IMR-90 (cell line): ENCODE measurements at regions not wholly inside any gene's neighbourhood (a gene's known extent, or its start where the extent isn't known, plus 50 kb on each side); places are given as distances from the start of the nearest gene placed in this dataset.

Source experiments
- ATAC-seq: fragments of 200-7000 bp; cut with Tn5 transposase; 2 replicates; pipeline ENCODE4 v1.9.1; 2020; ENCODE audit warnings: low read depth, mild to moderate bottlenecking, moderate library complexity
- BruUV-seq: library from RNA; stranded (reverse); fragments of 400-500 nt; replicated peaks from 2 replicates; lab custom pipeline; 2021; lab: Mats Ljungman, UMichigan
- CTCF ChIA-PET: fragments of 300-600 bp; formaldehyde crosslinking; extraction: SDS; loops from one replicate; lab custom pipeline; 2021; ENCODE audit warnings: antibody characterized with exemption; lab: Yijun Ruan, JAX
- POLR2A ChIA-PET: fragments of 300-600 bp; sonication (Branson Sonifier 250); formaldehyde crosslinking; loops from one replicate; lab custom pipeline; 2022; ENCODE audit warnings: antibody characterized with exemption; ENCODE audit not compliant: unreplicated experiment; lab: Charles Lee
- DNase-seq: peaks from one replicate; pipeline ENCODE4 v3.0.0; 2013
- H2AFZ ChIP-seq: replicated peaks from 2 replicates; pipeline ENCODE3; 2013; ENCODE audit warnings: low read length, mild to moderate bottlenecking; ENCODE audit not compliant: poor library complexity
- H2AK5ac ChIP-seq: 2 replicates; pipeline ENCODE4 v1.6.1; 2013; ENCODE audit warnings: low read depth, low read length, inconsistent platforms
- H2AK9ac ChIP-seq: replicated peaks from 2 replicates; pipeline ENCODE3; 2013; ENCODE audit warnings: mild to moderate bottlenecking, low read depth, low read length, moderate library complexity; ENCODE audit not compliant: poor library complexity
- H2BK120ac ChIP-seq: 2 replicates; pipeline ENCODE4 v1.6.1; 2013; ENCODE audit warnings: low read depth, low read length, inconsistent platforms
- H2BK15ac ChIP-seq: 3 replicates; pipeline ENCODE4 v1.6.1; 2013; ENCODE audit warnings: low read depth, low read length, inconsistent platforms
- H2BK20ac ChIP-seq: 2 replicates; pipeline ENCODE4 v1.6.1; 2013; ENCODE audit warnings: low read depth, mild to moderate bottlenecking, inconsistent platforms, low read length, moderate library complexity
- H2BK5ac ChIP-seq: 2 replicates; pipeline ENCODE4 v1.6.1; 2013; ENCODE audit warnings: mild to moderate bottlenecking, low read depth, low read length, inconsistent platforms; ENCODE audit not compliant: poor library complexity, severe bottlenecking
- H3K14ac ChIP-seq: replicated peaks from 2 replicates; pipeline ENCODE4 v1.6.1; 2013; ENCODE audit warnings: low read depth, low read length, inconsistent platforms
- H3K18ac ChIP-seq: 2 replicates; pipeline ENCODE4 v1.6.1; 2013; ENCODE audit warnings: low read depth, low read length, control low read depth
- H3K23ac ChIP-seq: 2 replicates; pipeline ENCODE4 v1.6.1; 2013; ENCODE audit warnings: low read depth, low read length, inconsistent platforms
- H3K27ac ChIP-seq: 2 replicates; pipeline ENCODE4 v1.5.1; 2013; ENCODE audit warnings: mild to moderate bottlenecking, control low read depth, low read length; ENCODE audit not compliant: insufficient read depth
- H3K27me3 ChIP-seq: 2 replicates; pipeline ENCODE4 v1.6.1; 2013; ENCODE audit warnings: low read length; ENCODE audit not compliant: control insufficient read depth, insufficient read depth
- H3K36me3 ChIP-seq: 2 replicates; pipeline ENCODE4 v1.6.1; 2013; ENCODE audit warnings: low read length, mixed read lengths; ENCODE audit not compliant: control insufficient read depth, insufficient read depth
- H3K4ac ChIP-seq: 2 replicates; pipeline ENCODE4 v1.6.1; 2013; ENCODE audit warnings: low read depth, low read length, inconsistent platforms
- H3K4me1 ChIP-seq: 2 replicates; pipeline ENCODE4 v1.6.1; 2013; ENCODE audit warnings: low read length, mixed read lengths; ENCODE audit not compliant: control insufficient read depth, insufficient read depth
- H3K4me2 ChIP-seq: 2 replicates; pipeline ENCODE4 v1.6.1; 2013; ENCODE audit warnings: low read depth, mild to moderate bottlenecking, control low read depth, low read length, moderate library complexity
- H3K4me3 ChIP-seq: 2 replicates; pipeline ENCODE4 v1.5.1; 2013; ENCODE audit warnings: low read depth, mild to moderate bottlenecking, control low read depth, low read length, moderate library complexity; ENCODE audit not compliant: insufficient read depth
- H3K56ac ChIP-seq: 2 replicates; pipeline ENCODE4 v1.6.1; 2013; ENCODE audit warnings: low read length, inconsistent platforms; ENCODE audit not compliant: insufficient read depth; ENCODE audit errors: extremely low read depth
- H3K79me1 ChIP-seq, 2 experiments: 2 replicates each; pipeline ENCODE4 v1.6.1; 2013; ENCODE audit warnings: low read length in 2 of 2, inconsistent platforms in 1 of 2, low read depth in 1 of 2
- H3K9ac ChIP-seq: 2 replicates; pipeline ENCODE4 v1.6.1; 2013; ENCODE audit warnings: low read depth, low read length, control low read depth
- H3K9me1 ChIP-seq: 2 replicates; pipeline ENCODE4 v1.6.1; 2013; ENCODE audit warnings: low read length, inconsistent platforms; ENCODE audit not compliant: insufficient read depth
- H3K9me3 ChIP-seq: 2 replicates; pipeline ENCODE4 v1.6.1; 2013; ENCODE audit warnings: low read length; ENCODE audit not compliant: control insufficient read depth, insufficient read depth
- H4K20me1 ChIP-seq: 2 replicates; pipeline ENCODE4 v1.6.1; 2013; ENCODE audit warnings: low read length, inconsistent platforms; ENCODE audit not compliant: insufficient read depth
- H4K5ac ChIP-seq: 2 replicates; pipeline ENCODE4 v1.6.1; 2013; ENCODE audit warnings: mild to moderate bottlenecking, low read depth, low read length, control low read depth
- H4K8ac ChIP-seq, 2 experiments: 2 replicates each; pipeline ENCODE4 v1.6.1; 2013; ENCODE audit warnings: low read depth in 2 of 2, low read length in 2 of 2, control low read depth in 1 of 2, inconsistent platforms in 1 of 2
- H4K91ac ChIP-seq: 2 replicates; pipeline ENCODE4 v1.6.1; 2013; ENCODE audit warnings: low read depth, low read length, inconsistent platforms; ENCODE audit not compliant: insufficient read depth
- BHLHE40 ChIP-seq: fragments of 150-350 bp; IDR thresholded peaks from 2 replicates; pipeline ENCODE4 v1.6.1; 2016; ENCODE audit warnings: mild to moderate bottlenecking, low read depth, low read length
- CHD1 ChIP-seq: IDR thresholded peaks from 2 replicates; pipeline ENCODE4 v1.6.1; 2012; ENCODE audit warnings: low read depth, low read length, improper control_type of control experiment
- CTCF ChIP-seq: conservative IDR thresholded peaks from 2 replicates; pipeline ENCODE4 v1.5.1; 2012; ENCODE audit warnings: mild to moderate bottlenecking, low read depth, low read length, improper control_type of control experiment
- ELK1 ChIP-seq: fragments of 150-350 bp; IDR thresholded peaks from 2 replicates; pipeline ENCODE4 v1.6.1; 2016; ENCODE audit warnings: low read depth, mild to moderate bottlenecking, low read length, moderate library complexity, borderline replicate concordance
- FOS ChIP-seq: fragments of 150-350 bp; IDR thresholded peaks from 2 replicates; pipeline ENCODE4 v1.6.1; 2016; ENCODE audit warnings: low read depth, low read length
- MAFK ChIP-seq: IDR thresholded peaks from 2 replicates; pipeline ENCODE4 v1.6.1; 2012; ENCODE audit warnings: low read depth, low read length, improper control_type of control experiment
- MAZ ChIP-seq: IDR thresholded peaks from 2 replicates; pipeline ENCODE4 v1.6.1; 2012; ENCODE audit warnings: low read depth, mild to moderate bottlenecking, low read length, improper control_type of control experiment, moderate library complexity, borderline replicate concordance
- MXI1 ChIP-seq: IDR thresholded peaks from 2 replicates; pipeline ENCODE4 v1.6.1; 2012; ENCODE audit warnings: low read depth, mild to moderate bottlenecking, low read length, moderate library complexity, borderline replicate concordance
- NFE2L2 ChIP-seq: fragments of 150-350 bp; IDR thresholded peaks from 2 replicates; pipeline ENCODE4 v1.6.1; 2016; ENCODE audit warnings: low read depth, mild to moderate bottlenecking, low read length
- RCOR1 ChIP-seq: IDR thresholded peaks from 2 replicates; pipeline ENCODE4 v1.6.1; 2012; ENCODE audit warnings: mild to moderate bottlenecking, low read length, improper control_type of control experiment; ENCODE audit not compliant: insufficient replicate concordance
- RFX5 ChIP-seq: IDR thresholded peaks from 2 replicates; pipeline ENCODE4 v1.8.0; 2012; ENCODE audit warnings: low read depth, mild to moderate bottlenecking, low read length, moderate library complexity
- SMC3 ChIP-seq: fragments of 150-350 bp; IDR thresholded peaks from 2 replicates; pipeline ENCODE4 v1.6.1; 2016; ENCODE audit warnings: low read depth, mild to moderate bottlenecking, antibody characterized with exemption, low read length, moderate library complexity
- USF2 ChIP-seq: fragments of 150-350 bp; IDR thresholded peaks from 2 replicates; pipeline ENCODE4 v1.6.1; 2017; ENCODE audit warnings: mild to moderate bottlenecking, antibody characterized with exemption, low read length, low read depth
- WGBS, 2 experiments: methylation state at CpG; one replicate each; pipeline versions ENCODE4 v1.1.5 to v1.1.7; 2013; ENCODE audit warnings: missing lambda C conversion rate in 2 of 2; ENCODE audit not compliant: insufficient read length in 1 of 2; ENCODE audit errors: extremely low coverage in 2 of 2; 5-methylcytosine and 5-hydroxymethylcytosine counted together
- dilution Hi-C: fragments of 300-500 bp; cut with HindIII; formaldehyde crosslinking; loops from one replicate; pipeline ENCODE4 v1.14.3; 2018; ENCODE audit warnings: low sequenced_read_pairs; ENCODE audit not compliant: unreplicated experiment
- in situ Hi-C: fragments of 300-500 bp; cut with MboI; formaldehyde crosslinking; loops from 3 replicates; pipeline ENCODE4 v1.14.3; 2019; ENCODE audit warnings: low sequenced_read_pairs, inconsistent platforms, mixed read lengths
- intact Hi-C: fragments of 100-400 bp; cut with micrococcal nuclease; formaldehyde crosslinking; loops from 2 replicates; pipeline ENCODE4 v1.10.0; 2022

GRCh38 chr13:102978168-102978567 is 88.0 kb downstream of the SLC10A2 start:
- H2BK120ac ChIP-seq = no peak overlapping the region
- no peak for ATAC-seq
- no peak overlapping the region for H2AK5ac ChIP-seq
- peaks cover 5% of the 10 kb centered on the region for H3K9me3 ChIP-seq
- no peak overlapping the region for H3K14ac ChIP-seq
- H4K8ac ChIP-seq = no peak overlapping the region
- ChIA-PET POLR2A (no interaction called here), CTCF (interaction anchor here (0.7 kb wide), 1 partner anchor 816 kb away, joined by 6 read pairs; no protein-coding TSS in a partner anchor)
- H3K27ac ChIP-seq = no peak overlapping the region
- in situ Hi-C loops = no loop called here
- no peaks in the 10 kb centered on the region for H3K4me1 ChIP-seq
- no peak overlapping the region for H2BK15ac ChIP-seq
- H3K18ac ChIP-seq = no peak overlapping the region
- no peak overlapping the region for H2AK9ac ChIP-seq
- no peaks in the 10 kb centered on the region for H3K27me3 ChIP-seq
- no peak overlapping the region for H4K91ac ChIP-seq
- no peak overlapping the region for H3K4me2 ChIP-seq
- WGBS, 2 experiments = no CpG with 5 or more reads among the region's 4 CpGs
- intact Hi-C loops = no loop called here
- H3K9me1 ChIP-seq = no peaks in the 10 kb centered on the region
- no peaks in the 10 kb centered on the region for H4K20me1 ChIP-seq
- H2BK5ac ChIP-seq = no peak overlapping the region
- dilution Hi-C loops = no loop called here
- H4K5ac ChIP-seq = no peak overlapping the region
- no peak overlapping the region for H3K23ac ChIP-seq
- no peak for DNase-seq
- no peak overlapping the region for H3K4ac ChIP-seq
- H3K36me3 ChIP-seq = no peaks in the 10 kb centered on the region
- no peak overlapping the region for H3K9ac ChIP-seq
- TF ChIP-seq USF2 (no peak), BHLHE40 (no peak), CHD1 (no peak), SMC3 (no peak), RFX5 (no peak), ELK1 (no peak), CTCF (no peak), MAFK (no peak), RCOR1 (no peak), MAZ (no peak), MXI1 (no peak), NFE2L2 (no peak), FOS (no peak)
- no TSS peak for BruUV-seq
- no peak overlapping the region for H3K56ac ChIP-seq
- H3K79me1 ChIP-seq = no peaks in the 10 kb centered on the region
- no peak overlapping the region for H2BK20ac ChIP-seq
- H3K4me3 ChIP-seq = no peak overlapping the region
- no peak overlapping the region for H2AFZ ChIP-seq
